H9 (cell line): ENCODE measurements at regions not wholly inside any gene's neighbourhood (a gene's known extent, or its start where the extent isn't known, plus 50 kb on each side); places are given as distances from the start of the nearest gene placed in this dataset.

Experiments used
- DNase-seq: peaks from one replicate; pipeline ENCODE4 v3.0.0-alpha.2; 2017
- H2AFZ ChIP-seq: one replicate; pipeline ENCODE4 v1.6.1; 2013; ENCODE audit warnings: mild to moderate bottlenecking, low read length, control low read depth, moderate library complexity
- H2AK5ac ChIP-seq: 2 replicates; pipeline ENCODE4 v1.6.1; 2013; ENCODE audit warnings: low read length, control low read depth, mixed read lengths; ENCODE audit not compliant: insufficient read length
- H2BK120ac ChIP-seq: one replicate; pipeline ENCODE4 v1.6.1; 2013; ENCODE audit warnings: low read depth, mild to moderate bottlenecking, low read length, control low read depth, inconsistent platforms; ENCODE audit not compliant: poor library complexity, severe bottlenecking
- H2BK12ac ChIP-seq: 2 replicates; pipeline ENCODE4 v1.6.1; 2013; ENCODE audit warnings: low read length, control low read depth, mixed read lengths, low read depth; ENCODE audit not compliant: insufficient read length
- H2BK15ac ChIP-seq: 2 replicates; pipeline ENCODE4 v1.6.1; 2013; ENCODE audit warnings: low read depth, low read length, control low read depth
- H2BK20ac ChIP-seq: one replicate; pipeline ENCODE4 v1.6.1; 2013; ENCODE audit warnings: low read depth, mild to moderate bottlenecking, low read length, control low read depth, inconsistent platforms; ENCODE audit not compliant: poor library complexity, severe bottlenecking
- H2BK5ac ChIP-seq: 2 replicates; pipeline ENCODE4 v1.6.1; 2013; ENCODE audit warnings: low read length, control low read depth, mixed read lengths; ENCODE audit not compliant: insufficient read length
- H3K14ac ChIP-seq: 2 replicates; pipeline ENCODE4 v1.6.1; 2013; ENCODE audit warnings: low read length, control low read depth; ENCODE audit not compliant: insufficient read depth
- H3K18ac ChIP-seq: 2 replicates; pipeline ENCODE4 v1.6.1; 2013; ENCODE audit warnings: low read depth, mild to moderate bottlenecking, mixed read lengths, low read length, control low read depth; ENCODE audit not compliant: insufficient read length
- H3K23ac ChIP-seq: 2 replicates; pipeline ENCODE4 v1.6.1; 2013; ENCODE audit warnings: low read length, control low read depth, mixed read lengths, low read depth; ENCODE audit not compliant: insufficient read length
- H3K23me2 ChIP-seq: 2 replicates; pipeline ENCODE4 v1.6.1; 2013; ENCODE audit warnings: low read depth, mild to moderate bottlenecking, mixed read lengths, low read length, control low read depth; ENCODE audit not compliant: insufficient read length, poor library complexity, severe bottlenecking
- H3K27ac ChIP-seq: 2 replicates; pipeline ENCODE4 v1.5.1; 2013; ENCODE audit warnings: low read length, control low read depth, mixed read lengths, low read depth; ENCODE audit not compliant: insufficient read length
- H3K27me3 ChIP-seq: 2 replicates; pipeline ENCODE4 v1.6.1; 2013; ENCODE audit warnings: low read length, control low read depth, inconsistent platforms; ENCODE audit not compliant: insufficient read depth
- H3K4ac ChIP-seq: 2 replicates; pipeline ENCODE4 v1.6.1; 2013; ENCODE audit warnings: low read depth, mild to moderate bottlenecking, control low read depth, inconsistent platforms, low read length, moderate library complexity
- H3K4me1 ChIP-seq: 2 replicates; pipeline ENCODE4 v1.6.1; 2013; ENCODE audit warnings: low read length, control low read depth, inconsistent platforms; ENCODE audit not compliant: insufficient read depth
- H3K4me2 ChIP-seq: 2 replicates; pipeline ENCODE4 v1.6.1; 2013; ENCODE audit warnings: low read length, control low read depth, mixed read lengths; ENCODE audit not compliant: insufficient read length, insufficient read depth
- H3K56ac ChIP-seq: 2 replicates; pipeline ENCODE4 v1.6.1; 2013; ENCODE audit warnings: low read depth, mild to moderate bottlenecking, mixed read lengths, low read length, control low read depth; ENCODE audit not compliant: insufficient read length
- H3K79me1 ChIP-seq: 2 replicates; pipeline ENCODE4 v1.6.1; 2013; ENCODE audit warnings: low read depth, mild to moderate bottlenecking, moderate library complexity, low read length, control low read depth, inconsistent platforms; ENCODE audit not compliant: insufficient read depth, poor library complexity, severe bottlenecking
- H3K79me2 ChIP-seq: 2 replicates; pipeline ENCODE4 v1.6.1; 2013; ENCODE audit warnings: low read length, control low read depth, inconsistent platforms; ENCODE audit not compliant: insufficient read depth
- H3K9ac ChIP-seq: 2 replicates; pipeline ENCODE4 v1.6.1; 2013; ENCODE audit warnings: low read length, control low read depth, mixed read lengths; ENCODE audit not compliant: insufficient read length; ENCODE audit errors: extremely low read depth
- H3K9me3 ChIP-seq: one replicate; pipeline ENCODE4 v1.6.1; 2013; ENCODE audit warnings: low read depth, low read length, inconsistent platforms; ENCODE audit not compliant: control insufficient read depth
- H3T11ph ChIP-seq: one replicate; pipeline ENCODE4 v1.6.1; 2013; ENCODE audit warnings: mild to moderate bottlenecking, low read length, control low read depth, inconsistent platforms
- H4K20me1 ChIP-seq: one replicate; pipeline ENCODE4 v1.6.1; 2013; ENCODE audit not compliant: control insufficient read depth, insufficient read length, insufficient read depth
- H4K5ac ChIP-seq: 2 replicates; pipeline ENCODE4 v1.6.1; 2013; ENCODE audit warnings: low read depth, mild to moderate bottlenecking, mixed read lengths, low read length, control low read depth; ENCODE audit not compliant: insufficient read length
- H4K8ac ChIP-seq: replicated peaks from 2 replicates; pipeline ENCODE4 v1.6.1; 2013; ENCODE audit warnings: low read length, control low read depth, mixed read lengths, low read depth; ENCODE audit not compliant: insufficient read length
- H4K91ac ChIP-seq: 2 replicates; pipeline ENCODE4 v1.6.1; 2013; ENCODE audit warnings: low read depth, mild to moderate bottlenecking, moderate library complexity, mixed read lengths, low read length, control low read depth; ENCODE audit not compliant: insufficient read length
- H3K27ac Mint-ChIP-seq, 3 experiments: 2 replicates in 2 of 3; 3 replicates in 1 of 3; pipeline ENCODE4 v1.8.0; 2020 to 2021; ENCODE audit warnings: mixed read lengths in 3 of 3, mild to moderate bottlenecking in 1 of 3, moderate library complexity in 1 of 3
- H3K27me3 Mint-ChIP-seq: 2 replicates; pipeline ENCODE4 v1.8.0; 2021; ENCODE audit warnings: low read depth, mild to moderate bottlenecking, moderate library complexity, mixed read lengths
- H3K36me3 Mint-ChIP-seq, 3 experiments: 2 replicates in 2 of 3; 3 replicates in 1 of 3; pipeline ENCODE4 v1.8.0; 2020 to 2021; ENCODE audit warnings: low read depth in 3 of 3, mixed read lengths in 3 of 3; ENCODE audit not compliant: insufficient read depth in 1 of 3
- H3K4me1 Mint-ChIP-seq, 2 experiments: 2 replicates each; pipeline ENCODE4 v1.8.0; 2020; ENCODE audit warnings: mixed read lengths in 2 of 2
- H3K4me3 Mint-ChIP-seq, 2 experiments: 2 replicates in 1 of 2; 3 replicates in 1 of 2; pipeline ENCODE4 v1.8.0; 2020 to 2021; ENCODE audit warnings: mild to moderate bottlenecking in 2 of 2, mixed read lengths in 2 of 2, moderate library complexity in 1 of 2
- H3K9me3 Mint-ChIP-seq, 2 experiments: 2 replicates in 1 of 2; 3 replicates in 1 of 2; pipeline ENCODE4 v1.8.0; 2020; ENCODE audit warnings: mild to moderate bottlenecking in 2 of 2, mixed read lengths in 2 of 2, moderate library complexity in 1 of 2
- CTCF ChIP-seq: fragments of 200-600 bp; sonication (generic); conservative IDR thresholded peaks from 3 replicates; pipeline ENCODE4 v1.8.0; 2021; ENCODE audit warnings: antibody characterized with exemption, mild to moderate bottlenecking
- WGBS: extraction: QIAGEN DNeasy Blood & Tissue Kit; methylation state at CpG from one replicate; pipeline ENCODE4 v1.1.7; 2013; ENCODE audit warnings: missing lambda C conversion rate, low lambda C conversion rate, mixed read lengths; ENCODE audit not compliant: insufficient read length; ENCODE audit errors: extremely low coverage; 5-methylcytosine and 5-hydroxymethylcytosine counted together

DNA sequence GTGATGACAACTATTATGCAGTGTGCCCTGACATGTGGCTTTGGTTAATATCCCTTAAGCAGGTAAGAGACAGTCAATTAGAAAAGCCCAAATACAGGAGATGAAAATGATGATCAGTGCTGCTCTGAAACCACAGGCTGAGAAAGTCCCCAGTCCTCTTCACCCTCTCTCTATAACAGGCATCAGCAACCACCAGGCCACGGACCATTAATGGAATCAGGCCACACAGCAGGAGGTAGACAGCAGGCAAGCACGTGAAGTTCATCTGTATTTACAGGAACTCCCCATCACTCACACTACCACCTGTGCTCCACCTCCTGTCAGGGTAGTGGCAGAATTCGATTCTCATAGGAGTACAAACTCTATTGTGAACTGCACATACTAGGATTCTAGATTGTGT, 591.6 kb upstream of the CYLC2 start:
- Histone ChIP-seq H3T11ph (no peak overlapping the region), H2AFZ (no peak overlapping the region), H3K4ac (no peak overlapping the region), H2BK5ac (no peak overlapping the region), H2BK20ac (no peak overlapping the region), H3K27ac (no peak overlapping the region), H3K56ac (no peak overlapping the region), H3K9ac (no peak overlapping the region), H4K20me1 (no peaks in the 10 kb centered on the region), H3K23ac (no peak overlapping the region), H3K27me3 (no peaks in the 10 kb centered on the region), H2BK12ac (no peak overlapping the region), H2BK120ac (no peak overlapping the region), H2BK15ac (no peak overlapping the region), H3K23me2 (no peaks in the 10 kb centered on the region), H3K4me2 (no peak overlapping the region), H4K91ac (no peak overlapping the region), H3K9me3 (peaks cover 6% of the 10 kb centered on the region), H3K14ac (no peak overlapping the region), H4K8ac (no peak overlapping the region), H3K18ac (no peak overlapping the region), H3K79me1 (no peaks in the 10 kb centered on the region), H3K79me2 (no peaks in the 10 kb centered on the region), H3K4me1 (no peaks in the 10 kb centered on the region), H4K5ac (no peak overlapping the region), H2AK5ac (no peak overlapping the region)
- H3K27ac Mint-ChIP-seq: no peak overlapping the region
- peaks cover 12 to 16% of the 10 kb centered on the region in 2 experiments for H3K9me3 Mint-ChIP-seq
- no peaks in the 10 kb centered on the region for H3K4me1 Mint-ChIP-seq
- TF ChIP-seq CTCF: no peak
- peaks cover 3 to 9% (median 6%) of the 10 kb centered on the region in 3 experiments; a peak in 2 of 7 replicates for H3K36me3 Mint-ChIP-seq
- no peak for DNase-seq
- no peaks in the 10 kb centered on the region; the same call in 1 of the 2 replicates for H3K27me3 Mint-ChIP-seq
- no peak overlapping the region for H3K4me3 Mint-ChIP-seq
- WGBS: no CpG with 5 or more reads among the region's 3 CpGs
